Endothelial cell of umbilical vein (primary cell): ENCODE measurements at regions not wholly inside any gene's neighbourhood (a gene's known extent, or its start where the extent isn't known, plus 50 kb on each side); places are given as distances from the start of the nearest gene placed in this dataset.

Source experiments
- BruUV-seq: library from RNA; stranded (reverse); fragments of 400-500 nt; replicated peaks from 2 replicates; lab custom pipeline; 2021; lab: Mats Ljungman, UMichigan
- CTCF ChIA-PET: fragments of 300-600, 350-600 bp; sonication (Branson Sonifier 250); formaldehyde crosslinking; loops from one replicate; lab custom pipeline; 2021; ENCODE audit warnings: antibody characterized with exemption, inconsistent platforms; lab: Charles Lee
- POLR2A ChIA-PET: fragments of 300-600, 350-600 bp; sonication (Branson Sonifier 250); formaldehyde crosslinking; loops from one replicate; lab custom pipeline; 2021; ENCODE audit warnings: antibody characterized with exemption, inconsistent platforms; lab: Charles Lee
- DNase-seq: peaks from one replicate; pipeline ENCODE4 v3.0.0-alpha.2; 2011; ENCODE audit warnings: low read depth, low spot score
- FAIRE-seq: peaks from 2 replicates; lab custom pipeline; 2011; peaks lifted over from hg19 to GRCh38; lab: Jason Lieb, UNC
- H2AFZ ChIP-seq: 2 replicates; pipeline ENCODE4 v1.6.0; 2012; ENCODE audit warnings: low read depth, low read length, control low read depth, inconsistent platforms
- H3K27ac ChIP-seq: 2 replicates; pipeline ENCODE4 v1.5.1; 2011; ENCODE audit warnings: low read depth, mild to moderate bottlenecking, control low read depth, low read length, moderate library complexity; ENCODE audit not compliant: insufficient read depth
- H3K27me3 ChIP-seq, 2 experiments: 2 replicates each; pipeline versions ENCODE4 v1.6.0 to v1.6.1; 2011; ENCODE audit warnings: low read length in 2 of 2, mixed read lengths in 1 of 2; ENCODE audit not compliant: control insufficient read depth in 2 of 2, insufficient read depth in 2 of 2
- H3K36me3 ChIP-seq, 2 experiments: 2 replicates in 1 of 2; 3 replicates in 1 of 2; pipeline ENCODE4 v1.5.1; 2011; ENCODE audit warnings: low read length in 2 of 2, mild to moderate bottlenecking in 1 of 2, moderate library complexity in 1 of 2; ENCODE audit not compliant: control insufficient read depth in 2 of 2, insufficient read depth in 2 of 2; ENCODE audit errors: extremely low read depth in 1 of 2
- H3K4me1 ChIP-seq: 3 replicates; pipeline ENCODE4 v1.5.1; 2011; ENCODE audit warnings: mild to moderate bottlenecking, low read length; ENCODE audit not compliant: control insufficient read depth, insufficient read depth; ENCODE audit errors: extremely low read depth
- H3K4me2 ChIP-seq: 2 replicates; pipeline ENCODE4 v1.6.1; 2011; ENCODE audit warnings: low read length, control low read depth, mixed read lengths; ENCODE audit not compliant: insufficient read depth
- H3K4me3 ChIP-seq, 3 experiments: fragments of 200-600 bp in 1 of 3; sonication (generic), shearing (Covaris generic) in 1 of 3; replicated peaks in 1 of 3; 2 replicates each; pipeline ENCODE4 v1.5.1; 2011 to 2016; ENCODE audit warnings: control low read depth in 3 of 3, low read length in 3 of 3, mild to moderate bottlenecking in 2 of 3, inconsistent platforms in 1 of 3, low read depth in 1 of 3, moderate library complexity in 1 of 3; ENCODE audit not compliant: insufficient read depth in 1 of 3
- H3K79me2 ChIP-seq: 2 replicates; pipeline ENCODE4 v1.6.0; 2012; ENCODE audit warnings: low read length, inconsistent platforms; ENCODE audit not compliant: control insufficient read depth, insufficient read depth
- H3K9ac ChIP-seq: replicated peaks from 2 replicates; pipeline ENCODE3; 2011; ENCODE audit warnings: low read length, control low read depth; ENCODE audit not compliant: insufficient read depth; ENCODE audit errors: extremely low read depth
- H3K9me1 ChIP-seq: replicated peaks from 3 replicates; pipeline ENCODE4 v1.6.0; 2011; ENCODE audit warnings: mild to moderate bottlenecking, low read length; ENCODE audit not compliant: control insufficient read depth, insufficient read depth; ENCODE audit errors: extremely low read depth
- H3K9me3 ChIP-seq: replicated peaks from 2 replicates; pipeline ENCODE4 v1.5.1; 2012; ENCODE audit warnings: low read length, inconsistent platforms; ENCODE audit not compliant: control insufficient read depth, insufficient read depth
- H4K20me1 ChIP-seq: replicated peaks from 2 replicates; pipeline ENCODE3; 2011; ENCODE audit warnings: mild to moderate bottlenecking, low read length; ENCODE audit not compliant: control insufficient read depth, insufficient read depth; ENCODE audit errors: extremely low read depth
- CTCF ChIP-seq, 2 donors: IDR thresholded peaks; 1 replicate in 1 of 2; 2 replicates in 1 of 2; pipeline ENCODE4 v1.5.1; 2011; ENCODE audit warnings: low read length in 2 of 2, mild to moderate bottlenecking in 2 of 2, moderate library complexity in 2 of 2, control low read depth in 1 of 2, inconsistent platforms in 1 of 2, low read depth in 1 of 2; ENCODE audit not compliant: insufficient read depth in 1 of 2; ENCODE audit errors: extremely low read depth in 1 of 2
- EZH2 ChIP-seq: IDR thresholded peaks from 2 replicates; pipeline ENCODE4 v1.6.1; 2012; ENCODE audit warnings: borderline replicate concordance, low read depth, mild to moderate bottlenecking, moderate library complexity, low read length, inconsistent platforms; ENCODE audit not compliant: severe bottlenecking
- FOS ChIP-seq: IDR thresholded peaks from 2 replicates; pipeline ENCODE4 v1.6.1; 2011; ENCODE audit warnings: mild to moderate bottlenecking, low read length, moderate library complexity, borderline replicate concordance; ENCODE audit not compliant: insufficient read depth
- GATA2 ChIP-seq: IDR thresholded peaks from 2 replicates; pipeline ENCODE4 v1.7.0; 2011; ENCODE audit warnings: low read depth, mild to moderate bottlenecking, moderate library complexity, mixed read lengths, low read length; ENCODE audit not compliant: insufficient read length, insufficient read depth
- JUN ChIP-seq: IDR thresholded peaks from 2 replicates; pipeline ENCODE4 v1.6.1; 2011; ENCODE audit warnings: borderline replicate concordance, low read depth; ENCODE audit not compliant: insufficient read length, insufficient read depth
- MAX ChIP-seq: IDR thresholded peaks from 2 replicates; pipeline ENCODE4 v1.6.1; 2011; ENCODE audit not compliant: insufficient read depth, insufficient read length
- MYC ChIP-seq: IDR thresholded peaks from one replicate; pipeline ENCODE4 v1.6.1; 2011; ENCODE audit warnings: mild to moderate bottlenecking, low read depth, low read length
- POLR2A ChIP-seq: IDR thresholded peaks from 2 replicates; pipeline ENCODE4 v1.6.1; 2012; ENCODE audit warnings: low read depth, mild to moderate bottlenecking, control low read depth, low read length
- POLR2AphosphoS5 ChIP-seq: IDR thresholded peaks from 2 replicates; pipeline ENCODE4 v1.6.1; 2012; ENCODE audit warnings: low read depth, mild to moderate bottlenecking, control low read depth, low read length, moderate library complexity; ENCODE audit not compliant: insufficient read depth
- dilution Hi-C: fragments of 300-500 bp; cut with MboI; formaldehyde crosslinking; loops from one replicate; pipeline ENCODE4 v1.15.0; 2019; ENCODE audit warnings: low sequenced_read_pairs; ENCODE audit not compliant: extremely low pct_ligation_motif_present
- intact Hi-C: fragments of 100-400 bp; cut with micrococcal nuclease; formaldehyde crosslinking; loops from one replicate; pipeline ENCODE4 v1.10.0; 2022

- intact Hi-C loops: no loop called here
- no peak for TF ChIP-seq POLR2AphosphoS5
- no peak for TF ChIP-seq JUN
- no peak for TF ChIP-seq FOS
- TF ChIP-seq MYC: no peak
- TF ChIP-seq MAX: no peak
- no peak for TF ChIP-seq GATA2
- TF ChIP-seq CTCF (IDR thresholded peaks at IDR 0.05; ENCODE audit: extremely low read depth in 1 of 2, insufficient read depth in 1 of 2, low read depth in 1 of 2, low read length in 2 of 2): no peak
- no peak for TF ChIP-seq EZH2
- no peak for TF ChIP-seq POLR2A
- dilution Hi-C loops: no loop called here
- POLR2A ChIA-PET: no interaction called here
- H3K27ac ChIP-seq: no peak overlapping the region
- H3K36me3 ChIP-seq: no peaks in the 10 kb centered on the region
- H3K9me3 ChIP-seq: no peaks in the 10 kb centered on the region
- H4K20me1 ChIP-seq: no peaks in the 10 kb centered on the region
- no peaks in the 10 kb centered on the region for H3K9me1 ChIP-seq
- no peak for DNase-seq
- FAIRE-seq: no peak
- no peak overlapping the region for H3K4me3 ChIP-seq
- BruUV-seq: no TSS peak
- H3K27me3 ChIP-seq: peaks cover 0 to 3% of the 10 kb centered on the region in 2 experiments
- no peak overlapping the region for H3K9ac ChIP-seq
- H3K79me2 ChIP-seq: no peaks in the 10 kb centered on the region
- no peak overlapping the region for H3K4me2 ChIP-seq
- H2AFZ ChIP-seq: no peak overlapping the region
- no peaks in the 10 kb centered on the region for H3K4me1 ChIP-seq
- CTCF ChIA-PET: no interaction called here
Measured at GRCh38 chr13:109693213-109693612, 93.2 kb downstream of the IRS2 start.
